Transverse colon (tissue), 4 donors: ENCODE measurements at regions not wholly inside any gene's neighbourhood (a gene's known extent, or its start where the extent isn't known, plus 50 kb on each side); places are given as distances from the start of the nearest gene placed in this dataset.

Experiments used
- POLR2A ChIP-seq: fragments of 450-650 bp; IDR thresholded peaks from one replicate; pipeline ENCODE4 v1.6.1; 2016; ENCODE audit warnings: antibody characterized with exemption, mild to moderate bottlenecking, moderate library complexity
- POLR2AphosphoS5 ChIP-seq, 3 donors: sonication (generic); formaldehyde crosslinking; IDR thresholded peaks; one replicate each; pipeline ENCODE4 v1.6.1; 2016; ENCODE audit warnings: antibody characterized with exemption in 3 of 3
- TF ChIP-seq, protein P1 (sequence below), 5 experiments: fragments of 200-600 bp in 3 of 5; fragments of 450-650 bp in 2 of 5; sonication (generic) in 3 of 5; IDR thresholded peaks; 1 replicate in 2 of 5; 2 replicates in 3 of 5; pipeline ENCODE4 v1.5.1; 2016 to 2017; ENCODE audit warnings: antibody characterized with exemption in 5 of 5, inconsistent platforms in 3 of 5, mild to moderate bottlenecking in 2 of 5, moderate library complexity in 1 of 5

DNA sequence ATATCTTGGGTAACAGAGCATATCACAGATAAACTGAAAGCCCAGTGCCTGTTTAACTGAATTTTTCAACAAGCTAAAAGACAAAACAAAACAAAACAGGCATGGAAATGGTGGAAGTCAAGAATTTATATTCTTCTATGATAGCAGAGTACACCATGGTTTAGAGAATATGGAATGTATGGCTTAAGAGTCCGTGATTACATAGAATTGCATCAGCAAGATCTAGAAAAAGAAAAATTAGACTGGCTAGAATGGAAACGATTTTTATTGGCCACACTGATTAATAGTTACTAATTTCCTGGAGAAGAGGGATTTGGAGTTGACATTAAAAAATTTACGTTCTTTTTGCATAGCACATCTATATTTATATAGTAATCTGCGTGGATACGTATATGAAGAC lies 435.2 kb upstream of the DPPA4 start:
- TF ChIP-seq POLR2A (no peak), POLR2AphosphoS5 (IDR thresholded peaks at IDR 0.05) (no peak)
- TF ChIP-seq, protein P1, sequence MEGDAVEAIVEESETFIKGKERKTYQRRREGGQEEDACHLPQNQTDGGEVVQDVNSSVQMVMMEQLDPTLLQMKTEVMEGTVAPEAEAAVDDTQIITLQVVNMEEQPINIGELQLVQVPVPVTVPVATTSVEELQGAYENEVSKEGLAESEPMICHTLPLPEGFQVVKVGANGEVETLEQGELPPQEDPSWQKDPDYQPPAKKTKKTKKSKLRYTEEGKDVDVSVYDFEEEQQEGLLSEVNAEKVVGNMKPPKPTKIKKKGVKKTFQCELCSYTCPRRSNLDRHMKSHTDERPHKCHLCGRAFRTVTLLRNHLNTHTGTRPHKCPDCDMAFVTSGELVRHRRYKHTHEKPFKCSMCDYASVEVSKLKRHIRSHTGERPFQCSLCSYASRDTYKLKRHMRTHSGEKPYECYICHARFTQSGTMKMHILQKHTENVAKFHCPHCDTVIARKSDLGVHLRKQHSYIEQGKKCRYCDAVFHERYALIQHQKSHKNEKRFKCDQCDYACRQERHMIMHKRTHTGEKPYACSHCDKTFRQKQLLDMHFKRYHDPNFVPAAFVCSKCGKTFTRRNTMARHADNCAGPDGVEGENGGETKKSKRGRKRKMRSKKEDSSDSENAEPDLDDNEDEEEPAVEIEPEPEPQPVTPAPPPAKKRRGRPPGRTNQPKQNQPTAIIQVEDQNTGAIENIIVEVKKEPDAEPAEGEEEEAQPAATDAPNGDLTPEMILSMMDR (IDR thresholded peaks at IDR 0.05) = no peak
